HG02981 (cell line): ENCODE measurements at regions not wholly inside any gene's neighbourhood (a gene's known extent, or its start where the extent isn't known, plus 50 kb on each side); places are given as distances from the start of the nearest gene placed in this dataset.
A peak's percentile ranks its signal among the peaks of the same experiment; 100 is the strongest.

Source experiments
- ATAC-seq: cut with Tn5 transposase; IDR thresholded peaks from one replicate; pipeline ENCODE4 v1.9.1; 2021; ENCODE audit warnings: mild to moderate bottlenecking, moderate library complexity; ENCODE audit not compliant: unreplicated experiment

GRCh38 chr1:163866564-163866963 is 544.8 kb downstream of the NUF2 start:
- no peak for ATAC-seq

- no peak for ATAC-seq
These were observed 548.9 kb downstream of the NUF2 start for GRCh38 chr1:163870666-163871065.

- ATAC-seq: no peak
These were observed 550.3 kb downstream of the NUF2 start for GRCh38 chr1:163872067-163872466.

- ATAC-seq: no peak
These were observed 552.3 kb downstream of the NUF2 start for GRCh38 chr1:163874070-163874469.

GRCh38 chr1:163875200-163875926 is 553.6 kb downstream of the NUF2 start:
- ATAC-seq: no peak

GRCh38 chr1:163875927-163876320 is 554.2 kb downstream of the NUF2 start:
- ATAC-seq: no peak

- no peak for ATAC-seq
These were observed 554.8 kb downstream of the NUF2 start for GRCh38 chr1:163876546-163876945.

GRCh38 chr1:163877016-163877415 is 555.3 kb downstream of the NUF2 start:
- ATAC-seq: no peak

- ATAC-seq: no peak
These were observed 563.8 kb downstream of the NUF2 start for GRCh38 chr1:163885510-163885909.

- no peak for ATAC-seq
These were observed 574.2 kb downstream of the NUF2 start for GRCh38 chr1:163896001-163896400.

GRCh38 chr1:163897412-163898155 is 575.8 kb downstream of the NUF2 start:
- ATAC-seq: no peak

- ATAC-seq: no peak
These were observed 584.5 kb downstream of the NUF2 start for GRCh38 chr1:163906283-163906682.

- no peak for ATAC-seq
These were observed 590.6 kb downstream of the NUF2 start for GRCh38 chr1:163912170-163912884.

- ATAC-seq: peak; percentile 73
These were observed 593.1 kb downstream of the NUF2 start for GRCh38 chr1:163914785-163915413.

- peak; percentile 93 for ATAC-seq
These were observed 601.0 kb downstream of the NUF2 start for GRCh38 chr1:163922743-163923201.

- ATAC-seq: no peak
These were observed 602.3 kb downstream of the NUF2 start for GRCh38 chr1:163924041-163924440.

GRCh38 chr1:163927493-163927892 is 605.7 kb downstream of the NUF2 start:
- no peak for ATAC-seq

GRCh38 chr1:163928069-163928468 is 606.3 kb downstream of the NUF2 start:
- ATAC-seq: no peak

- peak; percentile 51 for ATAC-seq
These were observed 606.9 kb downstream of the NUF2 start for GRCh38 chr1:163928651-163929050.

- ATAC-seq: no peak
These were observed 611.1 kb downstream of the NUF2 start for GRCh38 chr1:163932901-163933300.

- ATAC-seq: no peak
These were observed 611.7 kb downstream of the NUF2 start for GRCh38 chr1:163933437-163933836.
